ENCODE measurements at regions not wholly inside any gene's neighbourhood (a gene's known extent, or its start where the extent isn't known, plus 50 kb on each side); places are given as distances from the start of the nearest gene placed in this dataset.

DNA sequence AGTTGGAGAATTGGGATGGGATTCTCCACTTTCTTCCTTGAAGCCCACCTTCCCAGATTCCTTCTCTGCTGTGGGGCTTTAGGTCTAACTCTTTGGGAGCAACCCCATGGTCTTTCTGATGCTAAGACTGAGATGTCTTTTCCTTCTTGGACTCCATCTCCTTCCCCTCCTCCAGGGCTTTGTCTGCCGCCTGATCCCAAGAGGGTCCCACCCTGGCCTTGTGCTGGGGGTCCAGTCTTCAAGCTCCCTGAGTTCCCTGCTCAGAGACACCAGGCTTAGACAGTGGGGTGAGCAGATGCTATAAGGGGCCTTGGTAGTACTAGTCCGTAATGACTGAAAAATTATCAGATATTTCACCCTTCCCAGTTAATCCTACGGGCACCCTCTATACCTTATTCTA lies 150.5 kb downstream of the PTPN20 start:
- Histone ChIP-seq H3K4me1 (ENCODE audit: control insufficient read depth, insufficient read depth, low read length) (no peaks in the 10 kb centered on the region), H3K9me3 (ENCODE audit: control insufficient read depth, insufficient read depth, low read depth, low read length) (no peaks in the 10 kb centered on the region), H3K4me3 (ENCODE audit: low read depth, low read length) (no peak overlapping the region), H3K27ac (ENCODE audit: extremely low read depth, low read depth, low read length) (no peak overlapping the region), H3K36me3 (ENCODE audit: control insufficient read depth in 2 of 2, insufficient read depth in 1 of 2, low read length in 2 of 2) (no peaks in the 10 kb centered on the region)
- ChIA-PET CTCF (interaction anchor here (0.8 kb wide), 1 partner anchor 8 kb away, joined by 4 read pairs; no protein-coding TSS in a partner anchor), POLR2A (no interaction called here)
- TF ChIP-seq ZNF514 (tag by site-specific recombination; IDR thresholded peaks at IDR 0.05), result no peak
- TF ChIP-seq ZNF2 (tag by site-specific recombination; IDR thresholded peaks at IDR 0.05), result no peak
- no peak for TF ChIP-seq ZNF23 (tag by site-specific recombination; IDR thresholded peaks at IDR 0.05; ENCODE audit: borderline replicate concordance)

DNA sequence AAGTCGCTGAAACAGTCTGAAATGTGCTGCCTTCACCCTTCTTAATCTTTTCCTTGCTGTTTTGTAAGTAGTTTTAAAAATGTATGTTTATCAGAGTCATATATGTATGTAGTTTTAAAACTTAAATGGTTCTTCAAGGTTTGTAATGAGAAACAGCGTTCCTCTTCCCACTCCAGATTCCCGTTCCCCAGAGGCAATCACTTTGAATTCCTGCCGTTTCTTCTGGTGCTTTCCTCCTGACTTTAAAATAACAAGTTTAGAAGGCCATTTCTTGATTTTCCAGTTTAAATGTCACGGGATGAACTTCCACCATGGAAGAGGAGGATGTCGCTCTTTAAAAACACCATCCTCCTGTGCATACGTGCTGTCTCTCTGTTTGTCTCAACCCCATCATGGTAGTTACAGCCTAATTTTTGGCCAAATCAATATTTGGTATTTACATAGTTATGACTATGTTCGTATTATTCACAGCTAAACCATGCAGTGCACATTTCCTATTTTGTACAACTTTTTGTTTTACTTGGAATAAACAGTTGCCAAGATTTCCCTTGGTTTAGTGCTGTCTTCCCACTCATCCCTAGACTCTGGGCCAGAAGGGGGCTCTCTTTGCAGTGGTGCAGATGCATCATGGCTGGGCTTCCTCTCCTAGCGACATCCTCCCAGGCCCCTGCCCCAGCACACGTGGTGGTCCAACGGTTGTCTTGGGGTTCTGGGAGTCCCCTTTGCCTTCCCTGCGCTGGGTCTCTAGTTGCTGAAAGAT lies 151.4 kb downstream of the PTPN20 start:
- no peak for TF ChIP-seq ZNF837 (tag by site-specific recombination; IDR thresholded peaks at IDR 0.05)
- TF ChIP-seq, protein P1, sequence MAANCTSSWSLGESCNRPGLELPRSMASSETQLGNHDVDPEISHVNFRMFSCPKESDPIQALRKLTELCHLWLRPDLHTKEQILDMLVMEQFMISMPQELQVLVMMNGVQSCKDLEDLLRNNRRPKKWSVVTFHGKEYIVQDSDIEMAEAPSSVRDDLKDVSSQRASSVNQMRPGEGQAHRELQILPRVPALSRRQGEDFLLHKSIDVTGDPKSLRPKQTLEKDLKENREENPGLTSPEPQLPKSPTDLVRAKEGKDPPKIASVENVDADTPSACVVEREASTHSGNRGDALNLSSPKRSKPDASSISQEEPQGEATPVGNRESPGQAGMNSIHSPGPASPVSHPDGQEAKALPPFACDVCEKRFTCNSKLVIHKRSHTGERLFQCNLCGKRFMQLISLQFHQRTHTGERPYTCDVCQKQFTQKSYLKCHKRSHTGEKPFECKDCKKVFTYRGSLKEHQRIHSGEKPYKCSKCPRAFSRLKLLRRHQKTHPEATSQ (tag by site-specific recombination; IDR thresholded peaks at IDR 0.05), result no peak
- TF ChIP-seq ZNF670 (tag by site-specific recombination; IDR thresholded peaks at IDR 0.05; ENCODE audit: low read depth), result no peak
- ChIA-PET CTCF (interaction anchor here (0.6 to 2.0 kb wide), 5 partner anchors 14 to 250 kb away, joined by 3 to 5 read pairs (median 3); no protein-coding TSS in a partner anchor), POLR2A (no interaction called here)
- Histone ChIP-seq H3K4me1 (ENCODE audit: control insufficient read depth, insufficient read depth, low read length) (no peaks in the 10 kb centered on the region), H3K4me3 (ENCODE audit: low read depth, low read length) (no peak overlapping the region), H3K27ac (ENCODE audit: extremely low read depth, low read depth, low read length) (no peak overlapping the region), H3K9me3 (ENCODE audit: control insufficient read depth, insufficient read depth, low read depth, low read length) (no peaks in the 10 kb centered on the region), H3K36me3 (ENCODE audit: control insufficient read depth in 2 of 2, insufficient read depth in 1 of 2, low read length in 2 of 2) (no peaks in the 10 kb centered on the region)

GRCh38 chr10:47063858-47064257 lies 152.6 kb downstream of the PTPN20 start:
- H3K4me3 ChIP-seq (ENCODE audit: low read depth, low read length), result no peak overlapping the region
- H3K27ac ChIP-seq (ENCODE audit: extremely low read depth, low read depth, low read length), result no peak overlapping the region
- H3K36me3 ChIP-seq (ENCODE audit: control insufficient read depth in 2 of 2, insufficient read depth in 1 of 2, low read length in 2 of 2), result no peaks in the 10 kb centered on the region
- H3K4me1 ChIP-seq (ENCODE audit: control insufficient read depth, insufficient read depth, low read length), result no peaks in the 10 kb centered on the region
- ChIA-PET POLR2A (no interaction called here), CTCF (interaction anchor here (1.1 to 2.0 kb wide), 3 partner anchors 12 to 39 kb away, joined by 3 to 5 read pairs (median 3); no protein-coding TSS in a partner anchor)
- TF ChIP-seq ZNF48 (tag by site-specific recombination; IDR thresholded peaks at IDR 0.05) (no peak), ZFP69B (tag by site-specific recombination; IDR thresholded peaks at IDR 0.05) (no peak), REPIN1 (tag by site-specific recombination; IDR thresholded peaks at IDR 0.05; ENCODE audit: low read depth) (no peak), ZNF692 (tag by site-specific recombination; IDR thresholded peaks at IDR 0.05) (no peak), ZNF777 (tag by site-specific recombination; IDR thresholded peaks at IDR 0.05; ENCODE audit: borderline replicate concordance) (no peak), ZNF202 (tag by site-specific recombination; IDR thresholded peaks at IDR 0.05; ENCODE audit: borderline replicate concordance) (no peak), ZBTB17 (tag by site-specific recombination; IDR thresholded peaks at IDR 0.05) (no peak), ZNF37A (tag by site-specific recombination; IDR thresholded peaks at IDR 0.05) (no peak), HOXC10 (CRISPR knock-in tag; IDR thresholded peaks at IDR 0.05) (no peak), ZNF623 (tag by site-specific recombination; IDR thresholded peaks at IDR 0.05) (no peak), AEBP2 (tag by site-specific recombination; IDR thresholded peaks at IDR 0.05; ENCODE audit: borderline replicate concordance) (no peak), MYNN (tag by site-specific recombination; IDR thresholded peaks at IDR 0.05; ENCODE audit: borderline replicate concordance) (no peak), IKZF3 (tag by site-specific recombination; IDR thresholded peaks at IDR 0.05) (no peak), ZNF311 (tag by site-specific recombination; IDR thresholded peaks at IDR 0.05; ENCODE audit: borderline replicate concordance) (no peak), ZNF423 (tag by site-specific recombination; IDR thresholded peaks at IDR 0.05) (no peak)
- H3K9me3 ChIP-seq (ENCODE audit: control insufficient read depth, insufficient read depth, low read depth, low read length), result no peaks in the 10 kb centered on the region

All from HEK293 (cell line).